Activated CD4-positive, alpha-beta T cell treated with anti-CD3 and anti-CD28 coated beads, Interleukin-2, amount 50 U/mL, for 16 hours (primary cell): ENCODE measurements at regions not wholly inside any gene's neighbourhood (a gene's known extent, or its start where the extent isn't known, plus 50 kb on each side); places are given as distances from the start of the nearest gene placed in this dataset.
A peak's percentile ranks its signal among the peaks of the same experiment; 100 is the strongest.

Source experiments
- DNase-seq: peaks from one replicate; pipeline ENCODE4 v3.0.0-alpha.2; 2020

GRCh38 chr10:44627591-44628354, 242.9 kb upstream of the CXCL12 start:
- no peak for DNase-seq

- no peak for DNase-seq
Measured at GRCh38 chr10:44628921-44629320, 244.0 kb upstream of the CXCL12 start.

DNA sequence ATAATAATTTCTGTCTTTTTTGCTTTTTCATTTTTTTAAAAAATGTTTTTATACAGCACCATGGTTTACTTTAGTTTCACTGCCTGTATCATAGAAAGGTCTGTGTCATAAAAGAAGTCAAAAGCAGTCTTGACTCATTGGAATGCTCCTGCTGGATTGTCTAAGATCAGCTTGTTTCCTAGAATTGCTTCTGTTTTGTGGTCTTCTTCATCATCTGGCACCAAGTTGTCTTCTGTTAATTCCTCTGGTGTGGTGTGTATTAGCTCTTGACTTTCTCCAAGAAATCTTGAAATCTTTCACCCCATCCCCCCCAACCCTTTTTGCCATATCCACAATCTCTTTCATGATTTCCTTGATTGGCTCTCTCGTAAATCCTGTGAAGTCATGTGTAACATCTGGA, 250.3 kb upstream of the CXCL12 start:
- no peak for DNase-seq

GRCh38 chr10:44636625-44637024, 251.7 kb upstream of the CXCL12 start:
- DNase-seq = no peak

DNA sequence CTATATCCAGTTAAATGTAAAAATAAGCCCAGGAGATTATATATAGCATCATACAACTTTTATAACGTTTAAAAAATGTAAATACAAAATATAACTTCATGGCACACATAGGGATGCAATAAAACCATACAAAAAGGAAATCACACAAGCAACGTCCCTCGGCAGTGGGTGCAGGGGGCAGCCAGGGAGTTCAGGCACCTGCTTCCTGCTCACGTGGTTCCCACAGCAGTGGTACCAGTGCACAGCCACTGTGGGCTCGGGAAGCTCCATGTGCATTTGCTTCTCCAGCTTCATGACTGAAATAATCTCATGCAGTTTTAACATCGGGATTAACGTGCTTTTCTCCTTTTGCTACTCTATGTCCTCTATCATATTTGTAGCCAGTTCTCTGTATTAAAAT, 255.5 kb upstream of the CXCL12 start:
- no peak for DNase-seq

- DNase-seq = no peak
Measured at GRCh38 chr10:44647473-44647872, 262.6 kb upstream of the CXCL12 start.

DNA sequence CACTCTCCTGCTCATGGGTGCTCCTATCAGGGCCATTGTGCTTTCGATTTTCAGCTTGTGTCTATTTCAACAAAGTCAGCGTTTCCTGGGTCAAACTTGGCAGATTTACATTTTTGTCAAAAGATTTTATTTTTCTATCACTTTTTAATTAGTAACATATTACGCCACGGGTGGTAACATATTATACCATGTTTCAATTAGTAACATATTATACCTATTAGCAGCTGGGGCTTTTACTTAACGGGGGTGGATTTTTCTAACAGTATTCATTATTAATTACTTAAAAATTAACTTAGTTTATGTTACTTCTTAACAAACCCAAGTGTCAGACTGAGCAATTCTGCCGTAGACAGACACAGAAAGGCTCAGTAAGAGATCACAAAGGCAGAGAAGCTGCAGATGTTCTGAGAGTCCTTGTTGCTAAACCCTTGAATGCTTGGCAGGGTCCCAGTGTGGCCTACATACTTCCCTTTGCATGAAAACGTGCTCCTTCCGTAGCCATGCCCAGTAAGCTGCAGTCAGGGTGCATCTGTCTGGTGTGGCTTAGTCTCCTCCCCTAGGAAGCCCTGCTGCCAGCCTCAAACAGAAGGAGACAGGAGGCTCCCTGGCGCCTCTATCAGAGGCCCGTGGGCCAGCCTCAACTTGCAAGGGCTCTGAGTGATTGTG, 263.1 kb upstream of the CXCL12 start:
- DNase-seq = no peak

DNA sequence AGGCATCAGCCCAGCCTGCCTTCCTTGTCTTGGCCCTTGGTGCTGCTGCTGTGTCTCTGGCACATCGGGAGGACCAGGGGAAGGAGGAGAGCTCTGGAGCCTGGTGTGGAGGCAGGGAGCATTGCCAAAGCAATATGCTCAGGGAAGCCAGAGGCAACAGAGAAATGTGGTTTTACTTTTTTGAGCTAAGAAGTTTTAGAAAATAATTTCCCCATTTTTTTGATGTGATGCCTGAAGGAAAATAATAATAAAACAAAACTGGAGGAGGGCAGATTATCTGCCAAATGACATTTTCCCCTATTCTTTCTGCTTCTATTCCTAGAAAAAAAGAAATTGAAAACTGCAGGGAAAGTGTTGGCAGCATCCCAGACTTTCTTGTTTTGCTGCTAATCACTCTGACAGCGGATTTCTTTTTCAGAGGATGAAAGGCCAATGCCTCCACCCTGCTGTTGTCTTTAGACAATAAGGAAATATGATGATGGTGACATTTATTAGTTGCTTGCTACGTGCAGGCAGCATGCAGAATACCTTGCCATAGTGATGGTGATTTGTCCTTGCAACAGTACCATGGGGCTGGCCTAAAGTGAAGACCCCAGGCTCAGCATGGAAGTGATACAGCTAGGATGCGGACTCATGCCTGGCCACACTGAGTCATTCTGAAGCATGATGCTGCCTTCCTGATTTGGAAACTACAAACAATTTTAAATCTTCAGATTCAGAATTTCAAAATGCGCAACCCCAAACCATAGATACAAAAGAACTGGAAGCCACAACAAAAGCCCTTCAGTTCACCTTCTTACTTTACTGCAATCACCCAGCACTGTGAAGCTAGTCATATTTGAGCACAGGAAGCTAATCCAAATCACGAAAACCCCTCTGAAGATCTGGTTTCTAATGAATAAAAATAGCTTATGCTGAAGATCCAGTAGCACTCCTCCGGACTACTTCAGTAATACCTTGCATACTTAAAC, 260.2 kb upstream of the TMEM72 start:
- peak; percentile 14 for DNase-seq

DNA sequence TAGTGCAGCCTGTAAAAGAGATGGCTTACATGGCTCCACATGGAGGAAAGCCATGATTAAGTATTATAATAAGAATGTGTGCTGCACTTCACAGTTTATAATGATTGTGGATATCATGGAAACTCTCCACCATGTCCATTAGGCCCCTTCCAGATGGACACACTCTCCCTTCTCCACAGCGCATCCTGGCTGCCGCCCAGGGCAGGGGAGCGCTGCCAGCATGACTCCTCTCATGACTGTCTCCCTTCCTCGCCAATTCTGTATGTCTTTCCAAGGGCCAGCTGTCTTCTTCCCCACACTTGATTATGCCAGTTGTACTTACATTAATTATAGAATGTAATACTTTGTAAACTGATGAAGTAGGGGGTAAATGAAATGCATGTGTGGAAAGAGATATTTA, 259.3 kb upstream of the TMEM72 start:
- DNase-seq = no peak

DNA sequence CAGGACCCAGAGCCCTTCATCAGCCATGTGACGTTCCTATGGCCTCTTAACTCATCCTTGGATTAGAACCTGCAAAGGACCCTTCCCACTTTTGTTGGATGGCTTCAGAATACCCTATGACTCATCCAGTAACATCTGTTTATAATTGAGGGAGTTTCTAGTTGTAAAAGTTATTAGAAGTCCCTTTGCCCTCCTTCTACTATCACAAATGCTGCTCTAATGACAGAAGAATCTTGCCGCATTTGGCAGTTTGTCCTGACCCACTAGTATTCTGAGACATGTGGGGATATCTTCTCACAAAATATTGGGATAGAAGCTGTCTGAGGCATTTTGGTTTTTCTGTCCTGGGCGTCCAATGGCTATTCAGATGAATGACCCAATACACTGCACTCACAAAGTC, 251.8 kb upstream of the TMEM72 start:
- DNase-seq = no peak

GRCh38 chr10:44660271-44660670, 250.9 kb upstream of the TMEM72 start:
- no peak for DNase-seq

DNA sequence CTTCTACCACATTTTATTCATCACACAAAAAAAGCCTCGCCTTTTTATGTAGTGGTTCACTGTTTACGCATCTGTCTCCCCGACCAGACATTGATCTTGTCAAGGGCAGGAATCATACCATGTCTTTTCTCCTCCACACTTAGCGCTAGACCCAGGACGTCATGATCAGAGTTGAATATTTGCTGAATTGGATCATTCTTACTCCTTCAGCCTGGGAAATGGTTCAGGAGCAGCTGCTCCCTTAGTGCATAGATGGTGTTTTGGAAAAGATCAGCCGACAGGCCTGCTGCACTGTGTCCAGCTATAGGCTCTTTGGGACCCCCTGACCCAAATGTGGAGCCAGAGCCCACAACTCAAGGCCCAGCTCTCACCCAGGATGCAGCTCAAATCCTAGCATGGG, 249.1 kb upstream of the TMEM72 start:
- DNase-seq = no peak

GRCh38 chr10:44668336-44668735, 242.8 kb upstream of the TMEM72 start:
- no peak for DNase-seq

DNA sequence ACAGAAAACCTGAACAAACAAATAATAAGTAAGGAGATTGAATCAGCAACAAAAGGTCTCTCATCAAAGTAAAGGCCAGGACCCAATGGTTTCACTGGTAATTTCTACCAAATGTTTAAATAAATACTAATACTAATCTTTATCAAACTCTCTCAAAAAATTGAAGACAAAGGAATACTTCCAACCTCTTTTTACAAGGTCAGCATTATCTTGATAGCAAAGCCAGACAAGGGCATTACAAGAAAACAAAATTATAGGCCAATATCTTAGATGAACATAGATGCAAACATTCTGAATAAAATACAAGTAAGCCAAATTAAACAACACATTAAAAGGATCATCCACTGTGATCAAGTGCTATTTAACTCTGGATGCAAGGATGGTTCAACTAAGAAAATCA, 239.8 kb upstream of the TMEM72 start:
- DNase-seq = no peak

GRCh38 chr10:44673245-44673983, 237.7 kb upstream of the TMEM72 start:
- no peak for DNase-seq

- no peak for DNase-seq
Measured at GRCh38 chr10:44674536-44675386, 236.4 kb upstream of the TMEM72 start.

- no peak for DNase-seq
Measured at GRCh38 chr10:44675387-44675874, 235.7 kb upstream of the TMEM72 start.

GRCh38 chr10:44680764-44681163, 230.4 kb upstream of the TMEM72 start:
- DNase-seq = no peak

DNA sequence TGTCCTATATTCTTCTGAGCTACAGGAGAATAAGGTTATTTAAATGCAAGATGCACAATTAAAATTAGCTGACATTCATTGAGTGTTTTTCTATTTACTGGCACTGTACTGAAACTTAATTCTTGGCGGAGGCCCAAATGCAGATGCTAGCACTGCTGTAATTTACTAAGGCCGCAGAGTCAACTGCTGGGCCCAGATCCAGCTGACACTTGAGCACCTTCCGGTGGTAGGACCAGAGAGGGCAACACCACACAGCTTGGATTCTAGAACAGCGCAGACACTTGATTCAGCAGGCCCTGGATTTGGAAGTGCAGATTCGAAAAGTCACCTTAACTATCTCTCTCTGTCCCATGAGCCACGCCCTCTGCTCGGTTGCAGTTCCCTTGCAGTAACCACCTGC, 228.6 kb upstream of the TMEM72 start:
- no peak for DNase-seq

DNA sequence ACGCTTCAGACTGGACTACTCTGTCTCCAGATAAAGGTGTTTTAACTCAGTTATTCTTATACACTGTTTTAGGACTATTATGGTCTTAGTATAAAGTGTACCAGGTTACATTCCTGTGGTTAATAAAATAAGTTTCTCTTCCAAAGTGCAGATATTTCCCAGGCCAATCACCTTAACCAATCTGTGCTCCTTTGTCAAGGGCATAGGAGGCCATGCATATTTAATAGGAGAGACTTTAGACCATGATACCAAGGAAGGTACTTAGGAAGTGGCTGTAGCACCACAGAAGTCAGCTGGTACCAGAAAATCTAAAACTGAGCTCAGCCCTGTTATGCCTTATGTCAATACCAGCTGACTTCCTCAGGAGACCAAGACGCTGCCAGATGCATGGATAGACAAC, 226.5 kb upstream of the TMEM72 start:
- DNase-seq = no peak

- no peak for DNase-seq
Measured at GRCh38 chr10:44685220-44685619, 225.9 kb upstream of the TMEM72 start.

DNA sequence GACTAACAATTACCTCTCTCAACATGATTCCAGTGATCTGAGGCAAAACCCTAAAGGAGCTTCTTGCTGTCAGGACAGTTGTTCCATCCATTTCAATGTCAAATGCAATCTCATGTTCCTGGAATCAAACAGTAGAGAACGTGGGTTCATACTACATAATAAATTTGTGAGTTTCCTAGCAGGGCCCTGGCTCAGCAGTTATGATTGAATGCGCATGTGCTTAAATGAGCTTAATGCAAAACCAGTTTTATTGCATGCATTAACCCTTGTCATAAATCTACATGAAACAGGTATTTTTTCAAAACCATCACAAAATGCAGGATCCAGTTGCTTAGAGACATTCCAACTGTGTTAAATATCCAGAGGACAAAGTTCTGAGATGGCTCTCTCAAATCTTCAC, 225.4 kb upstream of the TMEM72 start:
- no peak for DNase-seq
